Fibroblast of pulmonary artery (primary cell): ENCODE measurements at regions not wholly inside any gene's neighbourhood (a gene's known extent, or its start where the extent isn't known, plus 50 kb on each side); places are given as distances from the start of the nearest gene placed in this dataset.
A peak's percentile ranks its signal among the peaks of the same experiment; 100 is the strongest.
"Not testable (repeated sequence)": the region's sequence is repeated elsewhere in the genome, so short reads cannot be mapped to it uniquely, and the experiment has no call there.

ENCODE experiments used
- DNase-seq: peaks from one replicate; pipeline ENCODE4 v3.0.0-alpha.2; 2010; ENCODE audit warnings: low read depth
- H3K4me3 ChIP-seq: replicated peaks from 2 replicates; pipeline ENCODE4 v1.5.1; 2011; ENCODE audit warnings: low read depth, mild to moderate bottlenecking, control low read depth, low read length, moderate library complexity
- CTCF ChIP-seq: IDR thresholded peaks from 2 replicates; pipeline ENCODE4 v1.5.1; 2011; ENCODE audit warnings: mild to moderate bottlenecking, control low read depth, low read length, inconsistent platforms; ENCODE audit errors: missing control alignments

- H3K4me3 ChIP-seq = no peak overlapping the region
- peak; percentile 72 for DNase-seq
- TF ChIP-seq CTCF = no peak
These were observed 101.8 kb upstream of the NAP1L1 start for GRCh38 chr12:76186131-76186906.

- peak; percentile 99 for DNase-seq
- no peak for TF ChIP-seq CTCF
- no peak overlapping the region for H3K4me3 ChIP-seq
These were observed 99.1 kb upstream of the NAP1L1 start for GRCh38 chr12:76183459-76184186.

- TF ChIP-seq CTCF = no peak
- no peak overlapping the region for H3K4me3 ChIP-seq
- DNase-seq = no peak
These were observed 96.2 kb upstream of the NAP1L1 start for GRCh38 chr12:76180401-76181277.

- DNase-seq = no peak
- no peak overlapping the region for H3K4me3 ChIP-seq
- no peak for TF ChIP-seq CTCF
These were observed 94.0 kb upstream of the NAP1L1 start for GRCh38 chr12:76178452-76178851.

- TF ChIP-seq CTCF = no peak
- H3K4me3 ChIP-seq = no peak overlapping the region
- no peak for DNase-seq
These were observed 93.3 kb upstream of the NAP1L1 start for GRCh38 chr12:76177821-76178220.

GRCh38 chr12:76176940-76177339, 92.5 kb upstream of the NAP1L1 start:
- no peak for TF ChIP-seq CTCF
- no peak for DNase-seq
- no peak overlapping the region for H3K4me3 ChIP-seq

GRCh38 chr12:76175946-76176345, 91.5 kb upstream of the NAP1L1 start:
- DNase-seq, H3K4me3 ChIP-seq: not testable (repeated sequence)
